LNCAP (cell line): ENCODE measurements at regions not wholly inside any gene's neighbourhood (a gene's known extent, or its start where the extent isn't known, plus 50 kb on each side); places are given as distances from the start of the nearest gene placed in this dataset.

Experiments
- CTCF ChIP-seq: fragments of 450-650 bp; IDR thresholded peaks from 2 replicates; pipeline ENCODE4 v1.5.1; 2017; ENCODE audit warnings: mild to moderate bottlenecking

GRCh38 chr11:134578807-134579723, 167.0 kb upstream of the B3GAT1 start:
- peak; percentile 35; the same call in 1 of the 2 replicates for TF ChIP-seq CTCF

- no peak for TF ChIP-seq CTCF
These were observed 165.8 kb upstream of the B3GAT1 start for GRCh38 chr11:134577751-134578395.

- TF ChIP-seq CTCF = no peak
These were observed 164.7 kb upstream of the B3GAT1 start for GRCh38 chr11:134576721-134577171.

- no peak for TF ChIP-seq CTCF
These were observed 164.2 kb upstream of the B3GAT1 start for GRCh38 chr11:134576286-134576685.

- no peak for TF ChIP-seq CTCF
These were observed 163.6 kb upstream of the B3GAT1 start for GRCh38 chr11:134575504-134576230.

- TF ChIP-seq CTCF = no peak
These were observed 162.9 kb upstream of the B3GAT1 start for GRCh38 chr11:134574947-134575346.

GRCh38 chr11:134574425-134574824, 162.4 kb upstream of the B3GAT1 start:
- TF ChIP-seq CTCF = no peak
